ENCODE measurements at regions not wholly inside any gene's neighbourhood (a gene's known extent, or its start where the extent isn't known, plus 50 kb on each side); places are given as distances from the start of the nearest gene placed in this dataset.

- no peak for DNase-seq (ENCODE audit: low read depth)
- H3K4me3 ChIP-seq (ENCODE audit: control insufficient read depth, low read depth, low read length), result no peak overlapping the region
- TF ChIP-seq, protein P1, sequence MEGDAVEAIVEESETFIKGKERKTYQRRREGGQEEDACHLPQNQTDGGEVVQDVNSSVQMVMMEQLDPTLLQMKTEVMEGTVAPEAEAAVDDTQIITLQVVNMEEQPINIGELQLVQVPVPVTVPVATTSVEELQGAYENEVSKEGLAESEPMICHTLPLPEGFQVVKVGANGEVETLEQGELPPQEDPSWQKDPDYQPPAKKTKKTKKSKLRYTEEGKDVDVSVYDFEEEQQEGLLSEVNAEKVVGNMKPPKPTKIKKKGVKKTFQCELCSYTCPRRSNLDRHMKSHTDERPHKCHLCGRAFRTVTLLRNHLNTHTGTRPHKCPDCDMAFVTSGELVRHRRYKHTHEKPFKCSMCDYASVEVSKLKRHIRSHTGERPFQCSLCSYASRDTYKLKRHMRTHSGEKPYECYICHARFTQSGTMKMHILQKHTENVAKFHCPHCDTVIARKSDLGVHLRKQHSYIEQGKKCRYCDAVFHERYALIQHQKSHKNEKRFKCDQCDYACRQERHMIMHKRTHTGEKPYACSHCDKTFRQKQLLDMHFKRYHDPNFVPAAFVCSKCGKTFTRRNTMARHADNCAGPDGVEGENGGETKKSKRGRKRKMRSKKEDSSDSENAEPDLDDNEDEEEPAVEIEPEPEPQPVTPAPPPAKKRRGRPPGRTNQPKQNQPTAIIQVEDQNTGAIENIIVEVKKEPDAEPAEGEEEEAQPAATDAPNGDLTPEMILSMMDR (IDR thresholded peaks at IDR 0.05; ENCODE audit: control insufficient read depth, insufficient read depth, low read depth, low read length, missing control alignments), result no peak
These were observed 88.7 kb downstream of the TENT5C start for GRCh38 chr1:117694543-117694942.

- peak; percentile 89 for DNase-seq (ENCODE audit: low read depth)
- TF ChIP-seq, protein P1 (IDR thresholded peaks at IDR 0.05; ENCODE audit: control insufficient read depth, insufficient read depth, low read depth, low read length, missing control alignments), result no peak
- peak overlapping the region; percentile 52 for H3K4me3 ChIP-seq (ENCODE audit: control insufficient read depth, low read depth, low read length)
These were observed 90.1 kb downstream of the TENT5C start for GRCh38 chr1:117695796-117696490.

- no peak overlapping the region; the same call in 1 of the 2 replicates for H3K4me3 ChIP-seq (ENCODE audit: control insufficient read depth, low read depth, low read length)
These were observed 90.7 kb downstream of the TENT5C start for GRCh38 chr1:117696561-117696960.

GRCh38 chr1:117697220-117697781 lies 91.5 kb downstream of the TENT5C start:
- no peak overlapping the region for H3K4me3 ChIP-seq (ENCODE audit: control insufficient read depth, low read depth, low read length)
- no peak for DNase-seq (ENCODE audit: low read depth)
- TF ChIP-seq, protein P1 (IDR thresholded peaks at IDR 0.05; ENCODE audit: control insufficient read depth, insufficient read depth, low read depth, low read length, missing control alignments), result no peak

More at GRCh38 chr1:117696561-117696960, 90.7 kb downstream of the TENT5C start:
- TF ChIP-seq, protein P1 (IDR thresholded peaks at IDR 0.05; ENCODE audit: control insufficient read depth, insufficient read depth, low read depth, low read length, missing control alignments), result no peak
- DNase-seq (ENCODE audit: low read depth), result peak; percentile 23

- no peak overlapping the region for H3K4me3 ChIP-seq (ENCODE audit: control insufficient read depth, low read depth, low read length)
- no peak for DNase-seq (ENCODE audit: low read depth)
- TF ChIP-seq, protein P1 (IDR thresholded peaks at IDR 0.05; ENCODE audit: control insufficient read depth, insufficient read depth, low read depth, low read length, missing control alignments), result no peak
These were observed 92.7 kb downstream of the TENT5C start for GRCh38 chr1:117698398-117699160.

DNA sequence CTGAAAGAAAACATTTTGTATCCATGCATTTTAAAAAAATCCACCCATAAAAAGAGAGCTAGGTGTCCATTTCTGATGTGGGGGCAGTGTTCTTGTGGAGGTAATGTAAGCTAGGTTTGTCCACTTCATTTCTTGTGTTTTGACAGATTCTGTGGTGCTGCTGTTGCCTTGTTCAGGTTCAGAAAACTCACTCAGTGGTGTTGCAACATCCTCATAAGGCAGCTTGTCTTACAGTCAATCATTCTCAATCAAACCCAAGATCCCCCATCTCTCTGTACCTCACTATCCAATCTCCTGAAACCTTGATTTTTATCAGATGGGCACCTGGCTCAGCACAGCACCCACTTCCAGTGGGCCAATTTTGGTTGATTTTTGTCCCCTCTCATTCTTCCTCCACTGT lies 94.1 kb downstream of the TENT5C start:
- no peak for DNase-seq (ENCODE audit: low read depth)
- no peak overlapping the region for H3K4me3 ChIP-seq (ENCODE audit: control insufficient read depth, low read depth, low read length)
- TF ChIP-seq, protein P1 (IDR thresholded peaks at IDR 0.05; ENCODE audit: control insufficient read depth, insufficient read depth, low read depth, low read length, missing control alignments), result no peak

Data from AG09309 (cell line).